ENCODE measurements at regions not wholly inside any gene's neighbourhood (a gene's known extent, or its start where the extent isn't known, plus 50 kb on each side); places are given as distances from the start of the nearest gene placed in this dataset.

- H3K4me1 ChIP-seq (ENCODE audit: control extremely low read depth in 1 of 4, control insufficient read depth in 4 of 4, insufficient read depth in 4 of 4, low read length in 3 of 4), result peaks cover 0 to 3% (median 0%) of the 10 kb centered on the region in 4 experiments
- H3K27ac ChIP-seq (ENCODE audit: insufficient read depth in 1 of 2, low read depth in 1 of 2, low read length in 2 of 2, poor library complexity in 1 of 2, severe bottlenecking in 2 of 2), result no peak overlapping the region
- no peak for DNase-seq
- no peaks in the 10 kb centered on the region for H3K27me3 ChIP-seq (replicated peaks in 2 of 5; ENCODE audit: control insufficient read depth in 4 of 5, insufficient read depth in 5 of 5, low read length in 4 of 5)
- peaks cover 0 to under 1% (median 0%) of the 10 kb centered on the region in 5 experiments for H3K9me3 ChIP-seq (ENCODE audit: control extremely low read depth in 1 of 5, control insufficient read depth in 4 of 5, insufficient read depth in 2 of 5, low read depth in 1 of 5, low read length in 4 of 5)
- H3K36me3 ChIP-seq (ENCODE audit: control insufficient read depth in 4 of 4, insufficient read depth in 4 of 4, low read length in 3 of 4), result peaks cover 0 to under 1% (median 0%) of the 10 kb centered on the region in 4 experiments
- ChIA-PET CTCF (interaction anchor here (1.0 to 1.3 kb wide), 2 partner anchors 139 to 319 kb away, joined by 3 to 4 read pairs; no protein-coding TSS in a partner anchor), POLR2A (no interaction called here)
- H3K4me3 ChIP-seq (ENCODE audit: control insufficient read depth in 1 of 7, extremely low read depth in 1 of 7, insufficient read depth in 4 of 7, low read depth in 2 of 7, low read length in 6 of 7), result no peak overlapping the region
Observed at GRCh38 chr7:18347170-18347569, 148.4 kb upstream of the HDAC9 start.

- no peak overlapping the region for H3K27ac ChIP-seq (ENCODE audit: insufficient read depth in 1 of 2, low read depth in 1 of 2, low read length in 2 of 2, poor library complexity in 1 of 2, severe bottlenecking in 2 of 2)
- no peaks in the 10 kb centered on the region for H3K9me3 ChIP-seq (ENCODE audit: control extremely low read depth in 1 of 5, control insufficient read depth in 4 of 5, insufficient read depth in 2 of 5, low read depth in 1 of 5, low read length in 4 of 5)
- no peak overlapping the region for H3K4me3 ChIP-seq (ENCODE audit: control insufficient read depth in 1 of 7, extremely low read depth in 1 of 7, insufficient read depth in 4 of 7, low read depth in 2 of 7, low read length in 6 of 7)
- no peak for DNase-seq
- ChIA-PET CTCF (interaction anchor here (0.9 to 6.1 kb wide), 11 partner anchors 126 to 739 kb away, joined by 3 to 100 read pairs (median 7); no protein-coding TSS in a partner anchor), POLR2A (interaction anchor here (0.8 kb wide), 1 partner anchor 124 kb away, joined by 3 read pairs; no protein-coding TSS in a partner anchor)
- H3K4me1 ChIP-seq (ENCODE audit: control extremely low read depth in 1 of 4, control insufficient read depth in 4 of 4, insufficient read depth in 4 of 4, low read length in 3 of 4), result peaks cover 0 to 7% (median 1%) of the 10 kb centered on the region in 4 experiments
- H3K36me3 ChIP-seq (ENCODE audit: control insufficient read depth in 4 of 4, insufficient read depth in 4 of 4, low read length in 3 of 4), result no peaks in the 10 kb centered on the region
- H3K27me3 ChIP-seq (replicated peaks in 2 of 5; ENCODE audit: control insufficient read depth in 4 of 5, insufficient read depth in 5 of 5, low read length in 4 of 5), result no peaks in the 10 kb centered on the region
- WGBS (ENCODE audit: insufficient coverage), result 93% methylated on average over 7 of the region's 7 CpGs
Observed at GRCh38 chr7:18350678-18351077, 144.9 kb upstream of the HDAC9 start.

GRCh38 chr7:18352339-18353255 is 143.0 kb upstream of the HDAC9 start:
- no peaks in the 10 kb centered on the region for H3K9me3 ChIP-seq (ENCODE audit: control extremely low read depth in 1 of 5, control insufficient read depth in 4 of 5, insufficient read depth in 2 of 5, low read depth in 1 of 5, low read length in 4 of 5)
- H3K27me3 ChIP-seq (replicated peaks in 2 of 5; ENCODE audit: control insufficient read depth in 4 of 5, insufficient read depth in 5 of 5, low read length in 4 of 5), result no peaks in the 10 kb centered on the region
- no peak overlapping the region for H3K4me3 ChIP-seq (ENCODE audit: control insufficient read depth in 1 of 7, extremely low read depth in 1 of 7, insufficient read depth in 4 of 7, low read depth in 2 of 7, low read length in 6 of 7)
- peaks cover 0 to 14% (median 1%) of the 10 kb centered on the region in 4 experiments for H3K4me1 ChIP-seq (ENCODE audit: control extremely low read depth in 1 of 4, control insufficient read depth in 4 of 4, insufficient read depth in 4 of 4, low read length in 3 of 4)
- POLR2A ChIA-PET, result interaction anchor here (0.7 kb wide), 1 partner anchor 138 kb away, joined by 3 read pairs; no protein-coding TSS in a partner anchor
- H3K36me3 ChIP-seq (ENCODE audit: control insufficient read depth in 4 of 4, insufficient read depth in 4 of 4, low read length in 3 of 4), result no peaks in the 10 kb centered on the region
- DNase-seq, result peak; percentile 62 to 79 (median 72)
- CTCF ChIA-PET, result interaction anchor here (0.6 to 6.1 kb wide), 34 partner anchors 10 to 1312 kb away, joined by 3 to 100 read pairs (median 4); no protein-coding TSS in a partner anchor
- WGBS (ENCODE audit: insufficient coverage), result 64% methylated on average over 5 of the region's 7 CpGs
- H3K27ac ChIP-seq (ENCODE audit: insufficient read depth in 1 of 2, low read depth in 1 of 2, low read length in 2 of 2, poor library complexity in 1 of 2, severe bottlenecking in 2 of 2), result no peak overlapping the region

GRCh38 chr7:18353339-18353738 is 142.2 kb upstream of the HDAC9 start:
- no CpG with 5 or more reads among the region's 3 CpGs for WGBS (ENCODE audit: insufficient coverage)
- CTCF ChIA-PET, result interaction anchor here (0.6 to 6.1 kb wide), 27 partner anchors 9 to 1311 kb away, joined by 3 to 100 read pairs (median 4); no protein-coding TSS in a partner anchor
- H3K27me3 ChIP-seq (replicated peaks in 2 of 5; ENCODE audit: control insufficient read depth in 4 of 5, insufficient read depth in 5 of 5, low read length in 4 of 5), result no peaks in the 10 kb centered on the region
- POLR2A ChIA-PET, result no interaction called here
- no peak overlapping the region for H3K27ac ChIP-seq (ENCODE audit: insufficient read depth in 1 of 2, low read depth in 1 of 2, low read length in 2 of 2, poor library complexity in 1 of 2, severe bottlenecking in 2 of 2)
- no peaks in the 10 kb centered on the region for H3K36me3 ChIP-seq (ENCODE audit: control insufficient read depth in 4 of 4, insufficient read depth in 4 of 4, low read length in 3 of 4)
- H3K9me3 ChIP-seq (ENCODE audit: control extremely low read depth in 1 of 5, control insufficient read depth in 4 of 5, insufficient read depth in 2 of 5, low read depth in 1 of 5, low read length in 4 of 5), result no peaks in the 10 kb centered on the region
- peaks cover 0 to 14% (median 1%) of the 10 kb centered on the region in 4 experiments for H3K4me1 ChIP-seq (ENCODE audit: control extremely low read depth in 1 of 4, control insufficient read depth in 4 of 4, insufficient read depth in 4 of 4, low read length in 3 of 4)
- DNase-seq, result no peak
- H3K4me3 ChIP-seq (ENCODE audit: control insufficient read depth in 1 of 7, extremely low read depth in 1 of 7, insufficient read depth in 4 of 7, low read depth in 2 of 7, low read length in 6 of 7), result no peak overlapping the region

GRCh38 chr7:18354108-18355085 is 141.2 kb upstream of the HDAC9 start:
- H3K4me1 ChIP-seq (ENCODE audit: control extremely low read depth in 1 of 4, control insufficient read depth in 4 of 4, insufficient read depth in 4 of 4, low read length in 3 of 4), result peaks cover 0 to 14% (median 1%) of the 10 kb centered on the region in 4 experiments
- H3K27me3 ChIP-seq (replicated peaks in 2 of 5; ENCODE audit: control insufficient read depth in 4 of 5, insufficient read depth in 5 of 5, low read length in 4 of 5), result no peaks in the 10 kb centered on the region
- CTCF ChIA-PET, result interaction anchor here (0.7 to 6.1 kb wide), 16 partner anchors 32 to 1359 kb away, joined by 3 to 100 read pairs (median 5); no protein-coding TSS in a partner anchor
- 33% methylated on average over 3 of the region's 6 CpGs for WGBS (ENCODE audit: insufficient coverage)
- peak; percentile 18 to 31 (median 26) for DNase-seq
- no peak overlapping the region for H3K27ac ChIP-seq (ENCODE audit: insufficient read depth in 1 of 2, low read depth in 1 of 2, low read length in 2 of 2, poor library complexity in 1 of 2, severe bottlenecking in 2 of 2)
- POLR2A ChIA-PET, result no interaction called here
- H3K36me3 ChIP-seq (ENCODE audit: control insufficient read depth in 4 of 4, insufficient read depth in 4 of 4, low read length in 3 of 4), result no peaks in the 10 kb centered on the region
- H3K9me3 ChIP-seq (ENCODE audit: control extremely low read depth in 1 of 5, control insufficient read depth in 4 of 5, insufficient read depth in 2 of 5, low read depth in 1 of 5, low read length in 4 of 5), result no peaks in the 10 kb centered on the region
- peak overlapping the region in 1 of 7 experiments; percentile 20 for H3K4me3 ChIP-seq (ENCODE audit: control insufficient read depth in 1 of 7, extremely low read depth in 1 of 7, insufficient read depth in 4 of 7, low read depth in 2 of 7, low read length in 6 of 7)

- DNase-seq, result peak; percentile 59 to 78 (median 78)
- ChIA-PET CTCF (interaction anchor here (0.6 to 2.6 kb wide), 7 partner anchors 9 to 1942 kb away, joined by 3 to 12 read pairs (median 3); no protein-coding TSS in a partner anchor), POLR2A (no interaction called here)
- no peaks in the 10 kb centered on the region for H3K27me3 ChIP-seq (replicated peaks in 2 of 5; ENCODE audit: control insufficient read depth in 4 of 5, insufficient read depth in 5 of 5, low read length in 4 of 5)
- H3K36me3 ChIP-seq (ENCODE audit: control insufficient read depth in 4 of 4, insufficient read depth in 4 of 4, low read length in 3 of 4), result no peaks in the 10 kb centered on the region
- H3K4me3 ChIP-seq (ENCODE audit: control insufficient read depth in 1 of 7, extremely low read depth in 1 of 7, insufficient read depth in 4 of 7, low read depth in 2 of 7, low read length in 6 of 7), result peak overlapping the region in 1 of 7 experiments; percentile 55
- H3K27ac ChIP-seq (ENCODE audit: insufficient read depth in 1 of 2, low read depth in 1 of 2, low read length in 2 of 2, poor library complexity in 1 of 2, severe bottlenecking in 2 of 2), result no peak overlapping the region
- 0% methylated on average over 1 of the region's 5 CpGs for WGBS (ENCODE audit: insufficient coverage)
- H3K9me3 ChIP-seq (ENCODE audit: control extremely low read depth in 1 of 5, control insufficient read depth in 4 of 5, insufficient read depth in 2 of 5, low read depth in 1 of 5, low read length in 4 of 5), result no peaks in the 10 kb centered on the region
- H3K4me1 ChIP-seq (ENCODE audit: control extremely low read depth in 1 of 4, control insufficient read depth in 4 of 4, insufficient read depth in 4 of 4, low read length in 3 of 4), result peaks cover 0 to 14% (median 1%) of the 10 kb centered on the region in 4 experiments
Observed at GRCh38 chr7:18356191-18356645, 139.3 kb upstream of the HDAC9 start.

Data from common myeloid progenitor, CD34-positive (primary cell).